HuH-7.5 (cell line): ENCODE measurements at regions not wholly inside any gene's neighbourhood (a gene's known extent, or its start where the extent isn't known, plus 50 kb on each side); places are given as distances from the start of the nearest gene placed in this dataset.

Experiments used
- DNase-seq: peaks from one replicate; pipeline ENCODE4 v3.0.0; 2011; ENCODE audit warnings: low spot score

GRCh38 chr7:131183611-131184119 lies 144.0 kb upstream of the MKLN1 start:
- DNase-seq = no peak

- DNase-seq = no peak
Measured at GRCh38 chr7:131186816-131187215, 140.9 kb upstream of the MKLN1 start.

GRCh38 chr7:131188367-131189339 lies 139.0 kb upstream of the MKLN1 start:
- no peak for DNase-seq

- no peak for DNase-seq
Measured at GRCh38 chr7:131189488-131189887, 138.2 kb upstream of the MKLN1 start.

GRCh38 chr7:131190146-131190545 lies 137.5 kb upstream of the MKLN1 start:
- no peak for DNase-seq

- no peak for DNase-seq
Measured at GRCh38 chr7:131190581-131190980, 137.1 kb upstream of the MKLN1 start.

GRCh38 chr7:131194070-131194865 lies 133.4 kb upstream of the MKLN1 start:
- DNase-seq = no peak

- no peak for DNase-seq
Measured at GRCh38 chr7:131196803-131197202, 130.9 kb upstream of the MKLN1 start.

- DNase-seq = no peak
Measured at GRCh38 chr7:131197920-131198615, 129.6 kb upstream of the MKLN1 start.

GRCh38 chr7:131202451-131202850 lies 125.2 kb upstream of the MKLN1 start:
- DNase-seq = no peak

- no peak for DNase-seq
Measured at GRCh38 chr7:131203291-131203976, 124.2 kb upstream of the MKLN1 start.

- no peak for DNase-seq
Measured at GRCh38 chr7:131208777-131209176, 118.9 kb upstream of the MKLN1 start.

- DNase-seq = no peak
Measured at GRCh38 chr7:131210618-131211017, 117.1 kb upstream of the MKLN1 start.

- no peak for DNase-seq
Measured at GRCh38 chr7:131211500-131211899, 116.2 kb upstream of the MKLN1 start.

GRCh38 chr7:131212114-131212513 lies 115.6 kb upstream of the MKLN1 start:
- no peak for DNase-seq

- DNase-seq = no peak
Measured at GRCh38 chr7:131218727-131219128, 108.9 kb upstream of the MKLN1 start.

- DNase-seq = no peak
Measured at GRCh38 chr7:131219312-131220041, 108.2 kb upstream of the MKLN1 start.

- no peak for DNase-seq
Measured at GRCh38 chr7:131221061-131221460, 106.6 kb upstream of the MKLN1 start.

- DNase-seq = no peak
Measured at GRCh38 chr7:131222171-131222570, 105.5 kb upstream of the MKLN1 start.

- DNase-seq = no peak
Measured at GRCh38 chr7:131223151-131223550, 104.5 kb upstream of the MKLN1 start.

- DNase-seq = no peak
Measured at GRCh38 chr7:131224996-131225395, 102.7 kb upstream of the MKLN1 start.
